IMR-90 (cell line): ENCODE measurements at regions not wholly inside any gene's neighbourhood (a gene's known extent, or its start where the extent isn't known, plus 50 kb on each side); places are given as distances from the start of the nearest gene placed in this dataset.

Experiments used
- ATAC-seq: fragments of 200-7000 bp; cut with Tn5 transposase; 2 replicates; pipeline ENCODE4 v1.9.1; 2020; ENCODE audit warnings: low read depth, mild to moderate bottlenecking, moderate library complexity
- BruUV-seq: library from RNA; stranded (reverse); fragments of 400-500 nt; replicated peaks from 2 replicates; lab custom pipeline; 2021; lab: Mats Ljungman, UMichigan
- CTCF ChIA-PET: fragments of 300-600 bp; formaldehyde crosslinking; extraction: SDS; loops from one replicate; lab custom pipeline; 2021; ENCODE audit warnings: antibody characterized with exemption; lab: Yijun Ruan, JAX
- POLR2A ChIA-PET: fragments of 300-600 bp; sonication (Branson Sonifier 250); formaldehyde crosslinking; loops from one replicate; lab custom pipeline; 2022; ENCODE audit warnings: antibody characterized with exemption; ENCODE audit not compliant: unreplicated experiment; lab: Charles Lee
- DNase-seq: peaks from one replicate; pipeline ENCODE4 v3.0.0; 2013
- H2AFZ ChIP-seq: replicated peaks from 2 replicates; pipeline ENCODE3; 2013; ENCODE audit warnings: low read length, mild to moderate bottlenecking; ENCODE audit not compliant: poor library complexity
- H2AK5ac ChIP-seq: 2 replicates; pipeline ENCODE4 v1.6.1; 2013; ENCODE audit warnings: low read depth, low read length, inconsistent platforms
- H2AK9ac ChIP-seq: replicated peaks from 2 replicates; pipeline ENCODE3; 2013; ENCODE audit warnings: mild to moderate bottlenecking, low read depth, low read length, moderate library complexity; ENCODE audit not compliant: poor library complexity
- H2BK120ac ChIP-seq: 2 replicates; pipeline ENCODE4 v1.6.1; 2013; ENCODE audit warnings: low read depth, low read length, inconsistent platforms
- H2BK15ac ChIP-seq: 3 replicates; pipeline ENCODE4 v1.6.1; 2013; ENCODE audit warnings: low read depth, low read length, inconsistent platforms
- H2BK20ac ChIP-seq: 2 replicates; pipeline ENCODE4 v1.6.1; 2013; ENCODE audit warnings: low read depth, mild to moderate bottlenecking, inconsistent platforms, low read length, moderate library complexity
- H2BK5ac ChIP-seq: 2 replicates; pipeline ENCODE4 v1.6.1; 2013; ENCODE audit warnings: mild to moderate bottlenecking, low read depth, low read length, inconsistent platforms; ENCODE audit not compliant: poor library complexity, severe bottlenecking
- H3K14ac ChIP-seq: replicated peaks from 2 replicates; pipeline ENCODE4 v1.6.1; 2013; ENCODE audit warnings: low read depth, low read length, inconsistent platforms
- H3K18ac ChIP-seq: 2 replicates; pipeline ENCODE4 v1.6.1; 2013; ENCODE audit warnings: low read depth, low read length, control low read depth
- H3K23ac ChIP-seq: 2 replicates; pipeline ENCODE4 v1.6.1; 2013; ENCODE audit warnings: low read depth, low read length, inconsistent platforms
- H3K27ac ChIP-seq: 2 replicates; pipeline ENCODE4 v1.5.1; 2013; ENCODE audit warnings: mild to moderate bottlenecking, control low read depth, low read length; ENCODE audit not compliant: insufficient read depth
- H3K27me3 ChIP-seq: 2 replicates; pipeline ENCODE4 v1.6.1; 2013; ENCODE audit warnings: low read length; ENCODE audit not compliant: control insufficient read depth, insufficient read depth
- H3K36me3 ChIP-seq: 2 replicates; pipeline ENCODE4 v1.6.1; 2013; ENCODE audit warnings: low read length, mixed read lengths; ENCODE audit not compliant: control insufficient read depth, insufficient read depth
- H3K4ac ChIP-seq: 2 replicates; pipeline ENCODE4 v1.6.1; 2013; ENCODE audit warnings: low read depth, low read length, inconsistent platforms
- H3K4me1 ChIP-seq: 2 replicates; pipeline ENCODE4 v1.6.1; 2013; ENCODE audit warnings: low read length, mixed read lengths; ENCODE audit not compliant: control insufficient read depth, insufficient read depth
- H3K4me2 ChIP-seq: 2 replicates; pipeline ENCODE4 v1.6.1; 2013; ENCODE audit warnings: low read depth, mild to moderate bottlenecking, control low read depth, low read length, moderate library complexity
- H3K4me3 ChIP-seq: 2 replicates; pipeline ENCODE4 v1.5.1; 2013; ENCODE audit warnings: low read depth, mild to moderate bottlenecking, control low read depth, low read length, moderate library complexity; ENCODE audit not compliant: insufficient read depth
- H3K56ac ChIP-seq: 2 replicates; pipeline ENCODE4 v1.6.1; 2013; ENCODE audit warnings: low read length, inconsistent platforms; ENCODE audit not compliant: insufficient read depth; ENCODE audit errors: extremely low read depth
- H3K79me1 ChIP-seq, 2 experiments: 2 replicates each; pipeline ENCODE4 v1.6.1; 2013; ENCODE audit warnings: low read length in 2 of 2, inconsistent platforms in 1 of 2, low read depth in 1 of 2
- H3K9ac ChIP-seq: 2 replicates; pipeline ENCODE4 v1.6.1; 2013; ENCODE audit warnings: low read depth, low read length, control low read depth
- H3K9me1 ChIP-seq: 2 replicates; pipeline ENCODE4 v1.6.1; 2013; ENCODE audit warnings: low read length, inconsistent platforms; ENCODE audit not compliant: insufficient read depth
- H3K9me3 ChIP-seq: 2 replicates; pipeline ENCODE4 v1.6.1; 2013; ENCODE audit warnings: low read length; ENCODE audit not compliant: control insufficient read depth, insufficient read depth
- H4K20me1 ChIP-seq: 2 replicates; pipeline ENCODE4 v1.6.1; 2013; ENCODE audit warnings: low read length, inconsistent platforms; ENCODE audit not compliant: insufficient read depth
- H4K5ac ChIP-seq: 2 replicates; pipeline ENCODE4 v1.6.1; 2013; ENCODE audit warnings: mild to moderate bottlenecking, low read depth, low read length, control low read depth
- H4K8ac ChIP-seq, 2 experiments: 2 replicates each; pipeline ENCODE4 v1.6.1; 2013; ENCODE audit warnings: low read depth in 2 of 2, low read length in 2 of 2, control low read depth in 1 of 2, inconsistent platforms in 1 of 2
- H4K91ac ChIP-seq: 2 replicates; pipeline ENCODE4 v1.6.1; 2013; ENCODE audit warnings: low read depth, low read length, inconsistent platforms; ENCODE audit not compliant: insufficient read depth
- BHLHE40 ChIP-seq: fragments of 150-350 bp; IDR thresholded peaks from 2 replicates; pipeline ENCODE4 v1.6.1; 2016; ENCODE audit warnings: mild to moderate bottlenecking, low read depth, low read length
- CEBPB ChIP-seq: IDR thresholded peaks from 2 replicates; pipeline ENCODE4 v1.6.1; 2012; ENCODE audit warnings: low read depth, low read length, improper control_type of control experiment
- CHD1 ChIP-seq: IDR thresholded peaks from 2 replicates; pipeline ENCODE4 v1.6.1; 2012; ENCODE audit warnings: low read depth, low read length, improper control_type of control experiment
- FOS ChIP-seq: fragments of 150-350 bp; IDR thresholded peaks from 2 replicates; pipeline ENCODE4 v1.6.1; 2016; ENCODE audit warnings: low read depth, low read length
- MAFK ChIP-seq: IDR thresholded peaks from 2 replicates; pipeline ENCODE4 v1.6.1; 2012; ENCODE audit warnings: low read depth, low read length, improper control_type of control experiment
- MAZ ChIP-seq: IDR thresholded peaks from 2 replicates; pipeline ENCODE4 v1.6.1; 2012; ENCODE audit warnings: low read depth, mild to moderate bottlenecking, low read length, improper control_type of control experiment, moderate library complexity, borderline replicate concordance
- MXI1 ChIP-seq: IDR thresholded peaks from 2 replicates; pipeline ENCODE4 v1.6.1; 2012; ENCODE audit warnings: low read depth, mild to moderate bottlenecking, low read length, moderate library complexity, borderline replicate concordance
- NFE2L2 ChIP-seq: fragments of 150-350 bp; IDR thresholded peaks from 2 replicates; pipeline ENCODE4 v1.6.1; 2016; ENCODE audit warnings: low read depth, mild to moderate bottlenecking, low read length
- POLR2A ChIP-seq: IDR thresholded peaks from 2 replicates; pipeline ENCODE4 v1.6.1; 2012; ENCODE audit warnings: mild to moderate bottlenecking, low read depth, low read length
- RAD21 ChIP-seq: IDR thresholded peaks from 2 replicates; pipeline ENCODE4 v1.6.1; 2012; ENCODE audit warnings: low read length, improper control_type of control experiment
- RCOR1 ChIP-seq: IDR thresholded peaks from 2 replicates; pipeline ENCODE4 v1.6.1; 2012; ENCODE audit warnings: mild to moderate bottlenecking, low read length, improper control_type of control experiment; ENCODE audit not compliant: insufficient replicate concordance
- RFX5 ChIP-seq: IDR thresholded peaks from 2 replicates; pipeline ENCODE4 v1.8.0; 2012; ENCODE audit warnings: low read depth, mild to moderate bottlenecking, low read length, moderate library complexity
- SMC3 ChIP-seq: fragments of 150-350 bp; IDR thresholded peaks from 2 replicates; pipeline ENCODE4 v1.6.1; 2016; ENCODE audit warnings: low read depth, mild to moderate bottlenecking, antibody characterized with exemption, low read length, moderate library complexity
- WGBS, 2 experiments: methylation state at CpG; one replicate each; pipeline versions ENCODE4 v1.1.5 to v1.1.7; 2013; ENCODE audit warnings: missing lambda C conversion rate in 2 of 2; ENCODE audit not compliant: insufficient read length in 1 of 2; ENCODE audit errors: extremely low coverage in 2 of 2; 5-methylcytosine and 5-hydroxymethylcytosine counted together
- dilution Hi-C: fragments of 300-500 bp; cut with HindIII; formaldehyde crosslinking; loops from one replicate; pipeline ENCODE4 v1.14.3; 2018; ENCODE audit warnings: low sequenced_read_pairs; ENCODE audit not compliant: unreplicated experiment
- in situ Hi-C: fragments of 300-500 bp; cut with MboI; formaldehyde crosslinking; loops from 3 replicates; pipeline ENCODE4 v1.14.3; 2019; ENCODE audit warnings: low sequenced_read_pairs, inconsistent platforms, mixed read lengths
- intact Hi-C: fragments of 100-400 bp; cut with micrococcal nuclease; formaldehyde crosslinking; loops from 2 replicates; pipeline ENCODE4 v1.10.0; 2022
- TF ChIP-seq, protein P1 (sequence below): conservative IDR thresholded peaks from 2 replicates; pipeline ENCODE4 v1.5.1; 2012; ENCODE audit warnings: mild to moderate bottlenecking, low read depth, low read length, improper control_type of control experiment
- TF ChIP-seq, protein P2 (sequence below): fragments of 150-350 bp; IDR thresholded peaks from 2 replicates; pipeline ENCODE4 v1.6.1; 2016; ENCODE audit warnings: low read depth, mild to moderate bottlenecking, low read length, moderate library complexity, borderline replicate concordance
- TF ChIP-seq, protein P3 (sequence below): fragments of 150-350 bp; IDR thresholded peaks from 2 replicates; pipeline ENCODE4 v1.6.1; 2017; ENCODE audit warnings: mild to moderate bottlenecking, antibody characterized with exemption, low read length, low read depth

DNA sequence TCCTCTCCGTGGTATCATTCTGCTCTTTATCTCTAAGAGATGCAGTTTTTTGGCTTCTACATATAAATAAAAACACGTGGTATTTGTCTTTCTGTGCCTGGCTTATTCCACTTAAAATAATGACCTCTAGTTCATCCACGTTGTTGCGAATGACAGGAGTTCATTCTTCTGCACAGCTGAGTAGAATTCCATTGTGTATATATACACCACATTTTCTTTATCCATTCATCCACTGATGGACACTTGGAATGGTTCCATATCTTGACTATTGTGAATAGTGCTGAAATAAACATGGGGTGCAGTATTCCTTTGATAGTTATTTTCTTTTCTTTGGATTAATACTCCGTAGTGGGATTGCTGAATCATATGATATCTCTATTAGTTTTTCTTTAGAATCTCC, 262.3 kb downstream of the SOX11 start:
- Histone ChIP-seq H3K36me3 (no peaks in the 10 kb centered on the region), H4K91ac (no peak overlapping the region), H3K4me2 (no peak overlapping the region), H4K8ac (no peak overlapping the region), H3K9me3 (peaks cover 2% of the 10 kb centered on the region), H3K27me3 (no peaks in the 10 kb centered on the region), H3K9ac (no peak overlapping the region), H2BK120ac (no peak overlapping the region), H2AFZ (no peak overlapping the region), H4K5ac (no peak overlapping the region), H2AK5ac (no peak overlapping the region), H2BK20ac (no peak overlapping the region), H3K4me3 (no peak overlapping the region), H3K27ac (no peak overlapping the region), H2BK15ac (no peak overlapping the region), H2BK5ac (no peak overlapping the region), H3K23ac (no peak overlapping the region), H3K9me1 (no peaks in the 10 kb centered on the region), H3K4ac (no peak overlapping the region), H3K79me1 (no peaks in the 10 kb centered on the region), H3K14ac (no peak overlapping the region), H4K20me1 (no peaks in the 10 kb centered on the region), H3K18ac (no peak overlapping the region), H3K56ac (no peak overlapping the region), H2AK9ac (no peak overlapping the region), H3K4me1 (no peaks in the 10 kb centered on the region)
- dilution Hi-C loops = no loop called here
- CTCF ChIA-PET = no interaction called here
- in situ Hi-C loops = no loop called here
- POLR2A ChIA-PET = no interaction called here
- ATAC-seq (no peak), DNase-seq (no peak)
- intact Hi-C loops = no loop called here
- BruUV-seq = no TSS peak
- TF ChIP-seq POLR2A (no peak), SMC3 (no peak), NFE2L2 (no peak), CEBPB (no peak), RCOR1 (no peak), MXI1 (no peak), MAFK (no peak), BHLHE40 (no peak), MAZ (no peak), CHD1 (no peak), RFX5 (no peak), FOS (no peak), RAD21 (no peak)
- TF ChIP-seq, protein P1, sequence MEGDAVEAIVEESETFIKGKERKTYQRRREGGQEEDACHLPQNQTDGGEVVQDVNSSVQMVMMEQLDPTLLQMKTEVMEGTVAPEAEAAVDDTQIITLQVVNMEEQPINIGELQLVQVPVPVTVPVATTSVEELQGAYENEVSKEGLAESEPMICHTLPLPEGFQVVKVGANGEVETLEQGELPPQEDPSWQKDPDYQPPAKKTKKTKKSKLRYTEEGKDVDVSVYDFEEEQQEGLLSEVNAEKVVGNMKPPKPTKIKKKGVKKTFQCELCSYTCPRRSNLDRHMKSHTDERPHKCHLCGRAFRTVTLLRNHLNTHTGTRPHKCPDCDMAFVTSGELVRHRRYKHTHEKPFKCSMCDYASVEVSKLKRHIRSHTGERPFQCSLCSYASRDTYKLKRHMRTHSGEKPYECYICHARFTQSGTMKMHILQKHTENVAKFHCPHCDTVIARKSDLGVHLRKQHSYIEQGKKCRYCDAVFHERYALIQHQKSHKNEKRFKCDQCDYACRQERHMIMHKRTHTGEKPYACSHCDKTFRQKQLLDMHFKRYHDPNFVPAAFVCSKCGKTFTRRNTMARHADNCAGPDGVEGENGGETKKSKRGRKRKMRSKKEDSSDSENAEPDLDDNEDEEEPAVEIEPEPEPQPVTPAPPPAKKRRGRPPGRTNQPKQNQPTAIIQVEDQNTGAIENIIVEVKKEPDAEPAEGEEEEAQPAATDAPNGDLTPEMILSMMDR = no peak
- TF ChIP-seq, protein P2, sequence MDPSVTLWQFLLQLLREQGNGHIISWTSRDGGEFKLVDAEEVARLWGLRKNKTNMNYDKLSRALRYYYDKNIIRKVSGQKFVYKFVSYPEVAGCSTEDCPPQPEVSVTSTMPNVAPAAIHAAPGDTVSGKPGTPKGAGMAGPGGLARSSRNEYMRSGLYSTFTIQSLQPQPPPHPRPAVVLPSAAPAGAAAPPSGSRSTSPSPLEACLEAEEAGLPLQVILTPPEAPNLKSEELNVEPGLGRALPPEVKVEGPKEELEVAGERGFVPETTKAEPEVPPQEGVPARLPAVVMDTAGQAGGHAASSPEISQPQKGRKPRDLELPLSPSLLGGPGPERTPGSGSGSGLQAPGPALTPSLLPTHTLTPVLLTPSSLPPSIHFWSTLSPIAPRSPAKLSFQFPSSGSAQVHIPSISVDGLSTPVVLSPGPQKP = no peak
- TF ChIP-seq, protein P3, sequence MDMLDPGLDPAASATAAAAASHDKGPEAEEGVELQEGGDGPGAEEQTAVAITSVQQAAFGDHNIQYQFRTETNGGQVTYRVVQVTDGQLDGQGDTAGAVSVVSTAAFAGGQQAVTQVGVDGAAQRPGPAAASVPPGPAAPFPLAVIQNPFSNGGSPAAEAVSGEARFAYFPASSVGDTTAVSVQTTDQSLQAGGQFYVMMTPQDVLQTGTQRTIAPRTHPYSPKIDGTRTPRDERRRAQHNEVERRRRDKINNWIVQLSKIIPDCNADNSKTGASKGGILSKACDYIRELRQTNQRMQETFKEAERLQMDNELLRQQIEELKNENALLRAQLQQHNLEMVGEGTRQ = no peak
- no CpG with 5 or more reads among the region's 5 CpGs for WGBS, 2 experiments
